ENCODE measurements at regions not wholly inside any gene's neighbourhood (a gene's known extent, or its start where the extent isn't known, plus 50 kb on each side); places are given as distances from the start of the nearest gene placed in this dataset.
A peak's percentile ranks its signal among the peaks of the same experiment; 100 is the strongest.
"Not testable (repeated sequence)": the region's sequence is repeated elsewhere in the genome, so short reads cannot be mapped to it uniquely, and the experiment has no call there.

GRCh38 chr12:124143726-124144125 lies 151.2 kb upstream of the RFLNA start:
- Mint-ChIP-seq H3K9me3 (peaks cover 11 to 18% of the 10 kb centered on the region in 2 donors), H3K36me3 (peaks cover 15 to 17% of the 10 kb centered on the region in 2 donors), H3K27ac (no peak overlapping the region)
- no peak for DNase-seq (ENCODE audit: low spot score in 2 of 2)
- no peak for ATAC-seq

DNA sequence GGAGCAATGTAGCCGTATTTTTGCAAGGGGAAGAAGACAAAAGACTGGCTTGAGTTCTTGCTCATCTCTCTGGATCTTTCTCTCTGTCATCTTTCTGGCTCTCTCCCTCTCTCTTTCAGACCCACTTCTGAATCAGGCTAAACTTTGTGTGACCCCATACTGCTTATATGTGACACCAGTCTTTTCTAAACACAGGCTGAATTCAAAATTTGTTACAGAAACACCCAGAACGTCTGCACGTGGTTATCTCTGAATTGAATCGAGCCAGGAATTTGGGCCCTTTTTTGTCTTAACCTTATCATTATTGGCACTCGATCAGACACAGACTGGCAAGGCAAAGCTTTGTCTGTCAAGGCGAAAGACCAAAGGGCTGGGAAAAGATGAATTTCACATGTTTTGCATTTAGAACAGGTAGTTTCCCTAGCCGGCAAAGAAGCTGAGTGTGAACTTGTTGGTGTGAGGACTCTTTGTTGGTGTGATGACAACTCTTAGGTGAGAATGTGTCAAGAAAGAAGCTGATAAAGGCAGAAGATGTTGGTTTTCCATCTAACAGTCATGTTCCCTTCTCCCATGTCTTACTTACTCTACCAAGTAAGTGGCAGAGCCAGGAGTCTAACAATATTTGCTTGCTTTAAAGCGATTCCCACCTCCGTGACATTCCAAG lies 150.2 kb upstream of the RFLNA start:
- H3K9me3 Mint-ChIP-seq, result peaks cover 11 to 18% of the 10 kb centered on the region in 2 donors
- DNase-seq (ENCODE audit: low spot score in 2 of 2) (no peak), ATAC-seq (no peak)
- no peak overlapping the region for H3K27ac Mint-ChIP-seq
- H3K36me3 Mint-ChIP-seq, result peaks cover 15 to 17% of the 10 kb centered on the region in 2 donors

DNA sequence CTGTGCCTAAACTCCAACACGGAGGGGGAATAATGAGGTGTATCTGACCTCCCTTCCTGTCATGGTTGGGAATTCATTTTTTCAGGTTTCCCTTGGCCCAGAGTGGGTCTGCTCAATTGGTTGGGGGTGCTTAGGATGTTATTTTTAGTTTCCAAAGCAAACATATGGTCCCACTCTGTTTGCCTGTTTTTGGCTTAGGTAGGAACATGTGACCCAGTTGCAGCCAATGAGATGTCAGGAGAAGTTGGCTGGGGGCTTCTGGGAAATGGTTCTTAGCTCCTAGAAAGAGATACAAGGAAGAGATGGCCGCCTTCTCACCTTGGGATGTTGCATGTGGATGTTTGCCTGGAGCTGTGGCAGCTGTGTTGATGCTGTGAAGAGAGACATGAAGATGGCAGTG lies 147.9 kb upstream of the RFLNA start:
- ATAC-seq (no peak), DNase-seq (ENCODE audit: low spot score in 2 of 2) (no peak)
- Mint-ChIP-seq H3K9me3 (peaks cover 11 to 14% of the 10 kb centered on the region in 2 donors), H3K27ac (no peak overlapping the region), H3K36me3 (peaks cover 15 to 17% of the 10 kb centered on the region in 2 donors)

- Mint-ChIP-seq H3K9me3 (peaks cover 7 to 10% of the 10 kb centered on the region in 2 donors), H3K36me3 (peaks cover 9 to 12% of the 10 kb centered on the region in 2 donors), H3K27ac (no peak overlapping the region)
- DNase-seq (ENCODE audit: low spot score in 2 of 2) (no peak), ATAC-seq (no peak)
Observed at GRCh38 chr12:124147575-124147974, 147.3 kb upstream of the RFLNA start.

- Mint-ChIP-seq H3K27ac (no peak overlapping the region), H3K36me3 (peaks cover under 1 to 1% of the 10 kb centered on the region in 2 donors), H3K9me3 (peaks cover 0 to under 1% of the 10 kb centered on the region in 2 donors)
- DNase-seq (ENCODE audit: low spot score in 2 of 2), result no peak
- ATAC-seq, result no peak
Observed at GRCh38 chr12:124148481-124149273, 146.2 kb upstream of the RFLNA start.

- Mint-ChIP-seq H3K36me3 (no peaks in the 10 kb centered on the region), H3K9me3 (no peaks in the 10 kb centered on the region), H3K27ac (no peak overlapping the region)
- no peak for DNase-seq (ENCODE audit: low spot score in 2 of 2)
- ATAC-seq, result no peak
Observed at GRCh38 chr12:124149287-124149686, 145.6 kb upstream of the RFLNA start.

GRCh38 chr12:124150168-124150567 lies 144.7 kb upstream of the RFLNA start:
- Mint-ChIP-seq H3K9me3 (no peaks in the 10 kb centered on the region), H3K27ac (no peak overlapping the region), H3K36me3 (no peaks in the 10 kb centered on the region)
- ATAC-seq (no peak), DNase-seq (ENCODE audit: low spot score in 2 of 2) (no peak)

GRCh38 chr12:124151583-124151982 lies 143.3 kb upstream of the RFLNA start:
- DNase-seq (ENCODE audit: low spot score in 2 of 2) (no peak), ATAC-seq (no peak)
- Mint-ChIP-seq H3K36me3 (no peaks in the 10 kb centered on the region), H3K27ac (no peak overlapping the region), H3K9me3 (no peaks in the 10 kb centered on the region)

DNA sequence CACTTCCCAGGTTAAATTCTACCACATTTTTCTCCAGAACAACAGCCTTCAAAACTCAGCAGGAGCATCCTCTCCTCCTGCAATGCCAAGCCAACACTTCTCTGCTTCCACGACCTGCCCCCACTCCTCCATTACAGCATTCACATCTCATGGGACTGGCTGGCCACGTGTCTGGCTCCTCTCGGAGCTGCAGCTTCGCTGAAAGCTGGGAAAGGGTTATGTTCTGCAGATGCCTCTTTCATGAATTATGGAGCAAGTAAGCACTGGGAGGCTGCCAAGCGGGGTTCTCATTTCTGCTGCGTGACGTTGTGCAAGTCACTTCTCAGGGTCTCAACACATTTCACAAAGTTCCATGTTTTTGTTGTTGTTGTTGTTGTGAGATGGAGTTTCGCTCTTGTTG lies 142.2 kb upstream of the RFLNA start:
- no peak for DNase-seq (ENCODE audit: low spot score in 2 of 2)
- Mint-ChIP-seq H3K9me3 (no peaks in the 10 kb centered on the region), H3K27ac (peak overlapping the region in 1 of 2 donors; percentile 7), H3K36me3 (no peaks in the 10 kb centered on the region)
- no peak for ATAC-seq

DNA sequence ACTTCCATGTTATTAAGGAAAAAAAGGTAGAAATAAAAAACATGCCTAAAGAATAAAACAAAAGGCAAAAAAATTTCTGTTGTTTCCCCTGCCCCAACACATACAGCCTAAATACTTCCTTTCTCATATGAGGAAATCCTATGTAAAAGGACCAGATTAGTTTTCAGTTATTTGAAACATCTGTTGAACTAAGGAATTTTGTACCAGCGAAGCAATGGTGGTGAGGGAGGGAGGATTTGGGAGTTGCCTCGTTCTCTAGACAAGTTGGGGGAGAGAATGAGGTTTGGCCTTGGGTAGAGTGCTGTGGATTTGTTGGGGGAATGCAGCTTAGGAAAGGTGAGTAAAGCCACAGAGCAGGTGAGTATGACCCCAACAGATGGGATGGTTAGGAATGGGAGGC lies 141.5 kb upstream of the RFLNA start:
- H3K9me3 Mint-ChIP-seq, result no peaks in the 10 kb centered on the region
- DNase-seq (ENCODE audit: low spot score in 2 of 2) (no peak), ATAC-seq (no peak)
- peak overlapping the region in 1 of 2 donors; percentile 66 for H3K27ac Mint-ChIP-seq
- no peaks in the 10 kb centered on the region for H3K36me3 Mint-ChIP-seq

DNA sequence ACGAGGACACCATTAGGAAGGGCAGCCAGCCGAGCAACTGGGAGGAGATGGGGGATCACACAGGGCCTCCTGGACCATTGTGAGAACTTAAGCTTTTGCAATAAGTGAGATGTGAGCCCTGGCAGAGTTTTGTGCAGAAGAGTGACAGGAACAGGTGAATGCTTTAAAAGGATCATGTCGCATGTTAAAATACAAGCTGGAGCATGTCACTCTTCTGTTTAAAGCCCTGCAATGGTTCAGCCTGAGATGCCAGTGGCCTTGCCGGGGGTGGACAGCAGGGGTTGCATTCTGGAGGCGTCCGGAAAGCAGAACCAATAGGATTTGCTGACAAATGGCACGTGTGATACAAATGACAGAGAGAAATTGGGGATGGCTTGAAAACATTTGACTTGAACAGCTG lies 137.5 kb upstream of the RFLNA start:
- ATAC-seq, result no peak
- Mint-ChIP-seq H3K27ac (no peak overlapping the region), H3K36me3 (no peaks in the 10 kb centered on the region), H3K9me3 (no peaks in the 10 kb centered on the region)
- DNase-seq (ENCODE audit: low spot score in 2 of 2), result no peak

DNA sequence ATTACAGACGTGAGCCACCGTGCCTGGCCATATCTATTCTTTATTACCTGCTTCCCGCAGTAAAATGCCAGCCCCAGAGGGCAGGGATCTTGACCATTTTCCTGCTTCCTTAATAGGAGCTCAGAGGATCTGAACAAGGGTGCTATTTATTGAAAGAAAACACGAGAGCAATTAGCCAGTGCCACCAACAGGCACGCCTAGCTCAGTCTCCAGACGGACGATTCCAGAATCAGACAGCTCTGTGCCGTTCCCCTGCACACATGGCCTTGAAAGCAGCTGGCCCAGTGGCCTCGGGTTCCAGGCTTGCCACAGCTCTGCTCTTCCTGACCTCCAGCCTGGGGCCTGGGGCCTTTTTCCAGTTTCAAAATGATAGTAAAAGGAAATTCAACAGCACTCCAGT lies 135.2 kb upstream of the RFLNA start:
- Mint-ChIP-seq H3K36me3 (no peaks in the 10 kb centered on the region), H3K9me3 (no peaks in the 10 kb centered on the region), H3K27ac (no peak overlapping the region)
- ATAC-seq, result no peak
- DNase-seq (ENCODE audit: low spot score in 2 of 2), result no peak

- H3K9me3 Mint-ChIP-seq, result peaks cover 0 to 4% of the 10 kb centered on the region in 2 donors
- ATAC-seq (no peak), DNase-seq (ENCODE audit: low spot score in 2 of 2) (no peak)
- no peaks in the 10 kb centered on the region for H3K36me3 Mint-ChIP-seq
- H3K27ac Mint-ChIP-seq, result no peak overlapping the region
Observed at GRCh38 chr12:124160097-124160756, 134.7 kb upstream of the RFLNA start.

DNA sequence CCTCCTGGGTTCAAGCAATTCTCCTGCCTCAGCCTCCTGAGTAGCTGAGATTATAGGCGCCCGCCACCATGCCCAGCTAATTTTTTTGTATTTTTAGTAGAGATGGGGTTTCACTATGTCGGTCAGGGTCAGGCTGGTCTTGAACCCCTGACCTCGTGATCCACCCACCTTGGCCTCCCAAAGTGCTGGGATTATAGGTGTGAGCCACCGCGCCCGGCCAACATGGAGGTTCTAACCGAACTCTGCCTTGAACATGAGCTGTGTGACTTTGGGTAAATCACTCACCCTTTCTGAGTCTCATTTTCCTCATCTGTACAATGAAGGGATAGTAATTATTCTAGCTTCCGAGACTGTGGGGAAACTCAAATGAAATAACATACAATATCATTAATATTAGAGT lies 133.5 kb upstream of the RFLNA start:
- not testable (repeated sequence) for DNase-seq (ENCODE audit: low spot score in 2 of 2); ATAC-seq

DNA sequence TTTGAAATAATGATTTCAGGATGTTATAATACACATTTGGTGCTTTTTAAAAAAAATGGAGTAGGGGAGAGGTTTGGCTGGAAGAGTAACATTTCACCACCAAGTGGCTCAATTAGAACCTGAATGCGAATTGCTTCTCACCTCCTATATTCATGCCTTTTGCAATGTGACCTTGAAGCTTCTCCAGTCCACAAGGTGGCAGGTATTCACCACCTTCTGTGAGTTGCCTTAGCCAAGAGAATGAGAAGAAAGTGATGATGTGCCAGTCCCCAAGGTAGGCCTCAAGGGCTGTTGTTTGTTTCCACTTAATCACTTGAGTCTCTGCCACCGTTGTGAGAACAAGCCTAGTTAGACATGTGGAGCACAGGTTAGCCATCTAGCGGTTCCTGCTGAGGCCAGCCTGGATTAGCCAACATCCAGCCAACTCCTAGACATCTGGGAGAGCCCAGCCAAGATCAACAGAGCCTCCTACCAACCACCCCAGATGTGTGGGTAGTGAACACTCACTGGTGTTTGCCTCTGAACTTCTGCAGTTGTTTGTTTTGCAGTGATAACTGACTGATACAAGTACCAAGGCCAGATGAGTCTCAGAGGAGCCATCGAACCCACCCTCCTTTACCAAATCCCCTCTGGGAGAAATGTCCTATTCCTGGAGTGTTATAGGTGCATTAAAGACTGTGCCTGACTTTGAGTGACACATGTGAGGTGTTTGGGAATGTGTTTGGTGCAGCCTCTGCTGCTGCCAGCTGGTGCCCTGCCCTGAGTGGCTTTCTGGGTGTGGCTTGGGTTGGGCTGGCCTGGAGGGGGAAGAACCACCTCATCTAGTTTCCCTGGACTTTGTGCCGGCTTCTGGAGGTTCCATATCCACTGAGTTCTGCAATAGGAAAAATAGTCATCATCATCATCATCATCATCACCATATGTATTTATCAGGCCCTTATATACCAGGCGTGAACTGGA lies 132.5 kb upstream of the RFLNA start:
- Mint-ChIP-seq H3K36me3 (no peaks in the 10 kb centered on the region), H3K9me3 (peaks cover 0 to 5% of the 10 kb centered on the region in 2 donors), H3K27ac (peak overlapping the region in 1 of 2 donors; percentile 69)
- DNase-seq (ENCODE audit: low spot score in 2 of 2) (no peak), ATAC-seq (peak in 1 of 2 donors; percentile 41)

More for the DNA sequence above, 133.5 kb upstream of the RFLNA start:
- not testable (repeated sequence) for H3K9me3 Mint-ChIP-seq, H3K36me3 Mint-ChIP-seq, H3K27ac Mint-ChIP-seq

- no peaks in the 10 kb centered on the region for H3K36me3 Mint-ChIP-seq
- ATAC-seq (no peak), DNase-seq (ENCODE audit: low spot score in 2 of 2) (no peak)
- peaks cover 0 to 8% of the 10 kb centered on the region in 2 donors for H3K9me3 Mint-ChIP-seq
- no peak overlapping the region for H3K27ac Mint-ChIP-seq
Observed at GRCh38 chr12:124165695-124166094, 129.2 kb upstream of the RFLNA start.
